Esophagus muscularis mucosa (tissue), 4 donors: ENCODE measurements at regions not wholly inside any gene's neighbourhood (a gene's known extent, or its start where the extent isn't known, plus 50 kb on each side); places are given as distances from the start of the nearest gene placed in this dataset.

Source experiments
- DNase-seq: peaks from one replicate; pipeline ENCODE4 v3.0.0-alpha.2; 2017; ENCODE audit errors: extremely low spot score
- H3K27ac ChIP-seq, 4 donors: fragments of 200-600 bp; sonication (generic); replicated peaks in 1 of 4; 1 replicate in 3 of 4; 2 replicates in 1 of 4; pipeline ENCODE4 v1.5.1; 2016 to 2019; ENCODE audit warnings: mild to moderate bottlenecking in 1 of 4
- H3K27me3 ChIP-seq, 4 donors: fragments of 200-600 bp; sonication (generic); one replicate each; pipeline versions ENCODE4 v1.5.1 to v1.6.0; 2016 to 2019
- H3K36me3 ChIP-seq, 4 donors: fragments of 200-600 bp; sonication (generic); one replicate each; pipeline ENCODE4 v1.5.1; 2016 to 2019
- H3K4me1 ChIP-seq, 4 donors: fragments of 200-600 bp; sonication (generic); one replicate each; pipeline ENCODE4 v1.5.1; 2016 to 2019
- H3K4me3 ChIP-seq, 4 donors: fragments of 200-600 bp; sonication (generic); 1 replicate in 2 of 4; 2 replicates in 2 of 4; pipeline ENCODE4 v1.5.1; 2016 to 2019; ENCODE audit warnings: mild to moderate bottlenecking in 4 of 4, moderate library complexity in 1 of 4
- H3K9me3 ChIP-seq, 4 donors: fragments of 200-600 bp; sonication (generic); 1 replicate in 3 of 4; 2 replicates in 1 of 4; pipeline ENCODE4 v1.5.1; 2016 to 2019
- CTCF ChIP-seq, 3 experiments: fragments of 200-600 bp in 2 of 3; fragments of 450-650 bp in 1 of 3; sonication (generic) in 2 of 3; IDR thresholded peaks; one replicate each; pipeline ENCODE4 v1.5.1; 2017 to 2019; ENCODE audit warnings: antibody characterized with exemption in 3 of 3, mild to moderate bottlenecking in 2 of 3, moderate library complexity in 1 of 3
- EP300 ChIP-seq: sonication (generic); formaldehyde crosslinking; IDR thresholded peaks from one replicate; pipeline ENCODE4 v1.6.1; 2017; ENCODE audit warnings: antibody characterized with exemption
- POLR2A ChIP-seq: fragments of 450-650 bp; IDR thresholded peaks from one replicate; pipeline ENCODE4 v1.6.1; 2017; ENCODE audit warnings: antibody characterized with exemption, moderate library complexity, mild to moderate bottlenecking, low read depth
- POLR2AphosphoS5 ChIP-seq, 2 donors: sonication (generic); formaldehyde crosslinking; IDR thresholded peaks; one replicate each; pipeline ENCODE4 v1.6.1; 2017; ENCODE audit warnings: antibody characterized with exemption in 2 of 2
- WGBS: methylation state at CpG from one replicate; pipeline ENCODE4 v1.1.5; 2018; 5-methylcytosine and 5-hydroxymethylcytosine counted together
- intact Hi-C: fragments of 100-400 bp; cut with DNase I; formaldehyde crosslinking; loops from one replicate; pipeline ENCODE4 v1.15.1; 2023

GRCh38 chr11:122434786-122435185 is 220.7 kb upstream of the UBASH3B start:
- Histone ChIP-seq H3K27ac (no peak overlapping the region), H3K4me1 (peaks cover 2 to 7% (median 4%) of the 10 kb centered on the region in 4 donors), H3K27me3 (no peaks in the 10 kb centered on the region), H3K9me3 (no peaks in the 10 kb centered on the region), H3K36me3 (no peaks in the 10 kb centered on the region), H3K4me3 (no peak overlapping the region)
- intact Hi-C loops: no loop called here
- WGBS: 48% methylated on average over 1 of the region's 1 CpG
- TF ChIP-seq CTCF (IDR thresholded peaks at IDR 0.05) (no peak), EP300 (no peak), POLR2AphosphoS5 (IDR thresholded peaks at IDR 0.05) (no peak), POLR2A (no peak)
- DNase-seq: no peak

DNA sequence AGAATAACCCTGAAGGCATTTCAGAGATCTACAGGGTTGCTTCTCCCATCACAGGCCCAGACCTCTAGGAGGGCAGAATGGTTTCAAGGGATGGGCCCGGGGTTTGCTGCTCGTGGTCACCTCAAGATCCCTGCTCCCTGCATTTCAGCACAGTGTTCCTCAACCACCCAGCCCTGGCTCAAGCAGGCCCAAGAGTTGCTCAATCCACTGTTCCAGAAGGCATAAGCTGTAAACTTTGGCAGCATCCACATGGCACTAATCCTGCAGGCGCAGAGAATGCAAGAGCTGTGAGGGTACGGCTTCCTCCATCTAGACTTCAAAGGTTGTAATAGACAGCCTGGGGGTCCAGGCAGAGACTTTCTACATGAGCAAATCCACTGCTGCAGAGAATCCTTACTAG is 225.0 kb upstream of the UBASH3B start:
- TF ChIP-seq CTCF (IDR thresholded peaks at IDR 0.05) (no peak), POLR2AphosphoS5 (IDR thresholded peaks at IDR 0.05) (no peak), EP300 (no peak), POLR2A (no peak)
- 99% methylated on average over 4 of the region's 4 CpGs for WGBS
- Histone ChIP-seq H3K4me1 (no peaks in the 10 kb centered on the region), H3K27me3 (no peaks in the 10 kb centered on the region), H3K4me3 (no peak overlapping the region), H3K9me3 (no peaks in the 10 kb centered on the region), H3K27ac (no peak overlapping the region), H3K36me3 (no peaks in the 10 kb centered on the region)
- intact Hi-C loops: no loop called here
- no peak for DNase-seq

DNA sequence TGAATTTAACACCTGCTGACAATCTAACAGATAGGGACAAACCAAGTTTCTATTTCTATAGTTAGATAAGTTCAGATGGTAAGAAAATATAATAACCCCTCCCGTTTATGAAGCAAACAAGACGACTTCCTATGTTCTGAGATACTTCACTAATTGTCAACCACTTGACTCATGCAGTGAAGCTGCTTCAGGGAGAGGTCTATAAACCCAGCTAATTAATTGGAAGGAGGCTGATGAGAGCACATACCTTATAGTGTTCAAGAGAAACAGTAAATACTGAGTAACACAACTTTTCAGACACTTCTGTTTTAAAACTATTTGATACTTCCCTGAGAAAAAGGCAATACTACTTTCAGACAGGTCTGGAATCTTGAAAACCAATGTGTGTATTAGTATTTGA is 229.4 kb upstream of the UBASH3B start:
- no peaks in the 10 kb centered on the region for H3K27me3 ChIP-seq
- H3K36me3 ChIP-seq: no peaks in the 10 kb centered on the region
- no peak overlapping the region for H3K4me3 ChIP-seq
- no peak overlapping the region for H3K27ac ChIP-seq
- H3K9me3 ChIP-seq: no peaks in the 10 kb centered on the region
- no peaks in the 10 kb centered on the region for H3K4me1 ChIP-seq
- no peak for DNase-seq
- intact Hi-C loops: no loop called here
- 91% methylated on average over 2 of the region's 2 CpGs for WGBS
- TF ChIP-seq POLR2A (no peak), EP300 (no peak), POLR2AphosphoS5 (IDR thresholded peaks at IDR 0.05) (no peak), CTCF (IDR thresholded peaks at IDR 0.05) (no peak)

- Histone ChIP-seq H3K9me3 (no peaks in the 10 kb centered on the region), H3K27me3 (no peaks in the 10 kb centered on the region), H3K4me1 (no peaks in the 10 kb centered on the region), H3K36me3 (no peaks in the 10 kb centered on the region), H3K4me3 (no peak overlapping the region), H3K27ac (no peak overlapping the region)
- no peak for DNase-seq
- TF ChIP-seq CTCF (IDR thresholded peaks at IDR 0.05) (no peak), POLR2AphosphoS5 (IDR thresholded peaks at IDR 0.05) (no peak), EP300 (no peak)
- intact Hi-C loops: no loop called here
- 78% methylated on average over 1 of the region's 1 CpG for WGBS
Observed at GRCh38 chr11:122424636-122425035, 230.9 kb upstream of the UBASH3B start.

DNA sequence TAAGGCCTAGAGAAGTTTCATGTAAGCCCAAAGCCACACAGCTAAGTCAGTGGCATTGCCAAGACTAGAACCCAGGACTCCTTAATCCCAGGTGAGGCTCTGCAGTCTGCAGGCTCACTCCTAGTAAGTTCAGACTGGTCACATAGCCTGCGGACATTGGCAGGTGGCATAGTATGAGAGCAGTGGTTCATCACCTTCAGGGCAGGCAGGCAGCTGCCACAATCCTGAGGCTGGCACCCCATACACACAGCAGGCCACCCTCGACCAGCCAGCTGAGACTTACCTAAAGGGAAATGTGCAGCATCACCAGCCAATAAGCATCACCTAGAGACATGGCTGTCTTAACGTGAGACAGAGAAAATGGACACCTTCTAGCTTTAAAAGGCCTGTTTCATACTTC is 231.6 kb upstream of the UBASH3B start:
- intact Hi-C loops: no loop called here
- Histone ChIP-seq H3K36me3 (no peaks in the 10 kb centered on the region), H3K4me3 (no peak overlapping the region), H3K27me3 (no peaks in the 10 kb centered on the region), H3K27ac (no peak overlapping the region), H3K9me3 (no peaks in the 10 kb centered on the region), H3K4me1 (no peaks in the 10 kb centered on the region)
- no peak for DNase-seq
- TF ChIP-seq POLR2A (no peak), EP300 (no peak), POLR2AphosphoS5 (IDR thresholded peaks at IDR 0.05) (no peak), CTCF (IDR thresholded peaks at IDR 0.05) (no peak)
- 84% methylated on average over 3 of the region's 3 CpGs for WGBS
